Lower leg skin (tissue), 3 donors: ENCODE measurements at regions not wholly inside any gene's neighbourhood (a gene's known extent, or its start where the extent isn't known, plus 50 kb on each side); places are given as distances from the start of the nearest gene placed in this dataset.

Experiments
- POLR2A ChIP-seq, 2 donors: fragments of 450-650 bp; IDR thresholded peaks; one replicate each; pipeline ENCODE4 v1.6.1; 2016 to 2017; ENCODE audit warnings: antibody characterized with exemption in 2 of 2, mild to moderate bottlenecking in 1 of 2, moderate library complexity in 1 of 2
- TF ChIP-seq, protein P1 (sequence below), 3 donors: fragments of 450-650 bp; IDR thresholded peaks; one replicate each; pipeline ENCODE4 v1.5.1; 2016; ENCODE audit warnings: antibody characterized with exemption in 3 of 3, mild to moderate bottlenecking in 3 of 3, moderate library complexity in 2 of 3

DNA sequence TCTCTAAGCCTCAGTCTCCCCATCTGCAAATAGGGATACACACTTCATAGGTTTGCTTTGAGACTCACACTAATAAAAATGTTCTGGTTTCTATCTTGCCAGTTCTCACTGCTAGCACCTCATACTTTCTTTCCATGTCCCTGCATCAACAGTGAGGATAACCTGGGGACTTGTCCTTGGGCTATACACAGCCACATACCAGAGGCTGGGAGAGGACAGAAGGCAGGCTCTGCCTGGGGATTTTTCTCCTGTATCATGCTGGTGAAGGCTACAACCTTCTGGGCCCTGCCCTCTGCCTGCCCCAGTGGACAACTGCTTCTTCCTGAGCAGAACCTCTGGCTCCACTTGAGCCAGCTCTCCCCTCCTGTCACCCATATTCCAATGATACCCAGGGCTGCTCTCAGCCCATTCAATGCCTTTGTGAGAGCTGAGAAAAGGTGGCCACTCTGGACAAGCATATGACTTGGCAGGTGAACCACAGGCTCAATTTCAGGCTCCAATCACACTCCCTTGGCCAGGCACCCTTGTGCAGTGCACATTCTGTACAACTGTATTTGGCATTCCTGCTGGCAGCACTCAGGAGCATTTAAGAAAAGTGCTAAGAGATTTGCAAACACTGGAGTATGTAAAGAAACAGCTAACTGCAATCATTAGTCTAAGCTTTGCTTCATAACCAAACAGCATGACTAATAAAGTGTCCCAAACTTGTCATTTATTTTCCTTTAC is 135.8 kb upstream of the VRK1 start:
- TF ChIP-seq, protein P1, sequence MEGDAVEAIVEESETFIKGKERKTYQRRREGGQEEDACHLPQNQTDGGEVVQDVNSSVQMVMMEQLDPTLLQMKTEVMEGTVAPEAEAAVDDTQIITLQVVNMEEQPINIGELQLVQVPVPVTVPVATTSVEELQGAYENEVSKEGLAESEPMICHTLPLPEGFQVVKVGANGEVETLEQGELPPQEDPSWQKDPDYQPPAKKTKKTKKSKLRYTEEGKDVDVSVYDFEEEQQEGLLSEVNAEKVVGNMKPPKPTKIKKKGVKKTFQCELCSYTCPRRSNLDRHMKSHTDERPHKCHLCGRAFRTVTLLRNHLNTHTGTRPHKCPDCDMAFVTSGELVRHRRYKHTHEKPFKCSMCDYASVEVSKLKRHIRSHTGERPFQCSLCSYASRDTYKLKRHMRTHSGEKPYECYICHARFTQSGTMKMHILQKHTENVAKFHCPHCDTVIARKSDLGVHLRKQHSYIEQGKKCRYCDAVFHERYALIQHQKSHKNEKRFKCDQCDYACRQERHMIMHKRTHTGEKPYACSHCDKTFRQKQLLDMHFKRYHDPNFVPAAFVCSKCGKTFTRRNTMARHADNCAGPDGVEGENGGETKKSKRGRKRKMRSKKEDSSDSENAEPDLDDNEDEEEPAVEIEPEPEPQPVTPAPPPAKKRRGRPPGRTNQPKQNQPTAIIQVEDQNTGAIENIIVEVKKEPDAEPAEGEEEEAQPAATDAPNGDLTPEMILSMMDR (IDR thresholded peaks at IDR 0.05): no peak
- no peak for TF ChIP-seq POLR2A (IDR thresholded peaks at IDR 0.05)
